HG03095 (cell line): ENCODE measurements at regions not wholly inside any gene's neighbourhood (a gene's known extent, or its start where the extent isn't known, plus 50 kb on each side); places are given as distances from the start of the nearest gene placed in this dataset.

Source experiments
- ATAC-seq: cut with Tn5 transposase; IDR thresholded peaks from one replicate; pipeline ENCODE4 v1.9.1; 2021; ENCODE audit warnings: moderate library complexity; ENCODE audit not compliant: unreplicated experiment

DNA sequence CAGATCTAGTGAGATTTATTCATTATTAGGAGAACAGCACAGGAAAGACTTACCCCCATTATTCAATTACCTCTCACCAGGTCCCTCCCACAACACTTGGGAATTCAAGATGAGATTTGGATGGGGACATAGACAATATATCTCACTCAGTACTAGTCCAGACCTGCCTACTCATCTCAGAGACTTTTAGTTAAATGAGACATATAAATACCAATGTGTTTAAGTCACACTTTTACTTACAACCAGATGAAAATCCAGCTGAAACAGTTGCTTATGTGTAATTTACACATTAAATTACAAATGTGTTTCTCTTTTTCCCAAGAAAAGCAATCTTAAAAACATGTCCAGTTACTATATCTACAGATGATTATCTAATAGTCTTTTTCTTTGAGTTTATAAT, 1145.6 kb downstream of the KCNT2 start:
- ATAC-seq = no peak

DNA sequence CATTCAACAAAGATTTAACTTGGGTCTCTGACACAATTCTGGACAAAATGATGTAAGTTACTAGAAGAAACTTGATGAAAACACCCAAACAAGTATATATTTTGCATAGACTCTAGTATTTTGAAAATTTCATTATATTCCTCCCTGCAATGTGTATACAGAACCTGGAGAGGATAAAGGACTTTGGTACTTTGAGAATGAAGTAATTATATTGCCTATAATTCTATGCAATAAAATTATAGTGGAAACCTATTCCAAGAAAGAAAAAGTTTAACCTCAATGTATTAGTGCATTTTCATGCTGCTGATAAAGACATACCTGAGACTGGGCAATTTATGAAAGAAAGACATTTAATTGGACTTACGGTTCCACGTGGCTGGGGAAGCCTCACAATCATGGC, 1146.1 kb downstream of the KCNT2 start:
- ATAC-seq = no peak

DNA sequence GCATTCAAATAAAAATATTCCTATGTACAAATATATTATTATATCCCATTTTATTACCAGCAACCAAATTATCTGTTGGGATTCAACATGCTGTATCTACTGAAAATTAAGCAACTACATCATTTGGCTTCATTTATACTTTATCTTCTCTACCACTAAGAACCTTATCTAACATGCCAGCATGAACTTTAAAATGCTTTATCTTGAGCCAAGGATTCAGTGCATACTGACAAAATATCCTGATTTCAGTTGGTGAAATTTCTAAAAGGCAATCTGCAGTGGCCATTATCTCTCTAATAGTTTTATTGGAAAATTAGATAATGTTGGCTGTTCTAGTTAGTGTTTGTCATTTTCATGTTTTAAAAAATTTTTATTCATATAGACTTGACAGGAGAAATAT, 1149.9 kb downstream of the KCNT2 start:
- no peak for ATAC-seq

DNA sequence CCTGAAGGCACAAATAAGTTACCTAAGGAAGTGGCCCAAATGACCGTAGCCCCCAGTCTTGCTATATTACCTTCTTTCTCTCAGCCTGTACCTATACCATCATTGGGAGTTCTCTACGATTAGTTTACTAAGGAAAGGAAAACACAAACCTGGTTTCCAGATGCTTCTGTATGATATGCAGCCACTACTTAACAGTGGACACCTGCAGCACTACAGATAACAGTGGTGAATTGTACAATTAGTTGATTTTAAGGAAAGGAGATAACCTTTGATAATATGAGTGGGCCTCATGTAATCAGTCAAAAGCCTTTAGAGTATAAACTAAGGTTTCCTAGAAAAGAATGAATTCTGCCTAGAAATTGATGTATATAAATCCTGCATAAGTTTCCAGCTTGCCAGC, 1157.4 kb downstream of the KCNT2 start:
- ATAC-seq = no peak

DNA sequence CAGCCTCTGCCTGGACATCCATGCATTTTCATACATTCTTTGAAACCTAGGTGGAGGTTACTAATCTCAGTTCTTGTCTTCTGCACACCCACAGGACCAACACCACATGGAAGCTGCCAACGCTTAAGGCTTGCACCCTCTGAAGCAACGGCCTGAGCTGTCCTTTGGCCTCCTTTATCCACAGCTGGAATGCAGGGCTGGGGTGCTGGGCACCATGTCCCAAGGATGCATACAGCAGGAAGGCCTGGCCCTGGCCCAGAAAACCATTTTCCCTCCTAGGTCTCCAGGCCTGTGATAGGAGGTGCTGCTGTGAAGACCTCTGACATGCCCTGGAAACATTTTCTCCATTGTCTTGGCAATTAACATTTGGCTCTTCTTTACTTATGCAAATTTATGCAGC, 1168.6 kb downstream of the KCNT2 start:
- no peak for ATAC-seq

DNA sequence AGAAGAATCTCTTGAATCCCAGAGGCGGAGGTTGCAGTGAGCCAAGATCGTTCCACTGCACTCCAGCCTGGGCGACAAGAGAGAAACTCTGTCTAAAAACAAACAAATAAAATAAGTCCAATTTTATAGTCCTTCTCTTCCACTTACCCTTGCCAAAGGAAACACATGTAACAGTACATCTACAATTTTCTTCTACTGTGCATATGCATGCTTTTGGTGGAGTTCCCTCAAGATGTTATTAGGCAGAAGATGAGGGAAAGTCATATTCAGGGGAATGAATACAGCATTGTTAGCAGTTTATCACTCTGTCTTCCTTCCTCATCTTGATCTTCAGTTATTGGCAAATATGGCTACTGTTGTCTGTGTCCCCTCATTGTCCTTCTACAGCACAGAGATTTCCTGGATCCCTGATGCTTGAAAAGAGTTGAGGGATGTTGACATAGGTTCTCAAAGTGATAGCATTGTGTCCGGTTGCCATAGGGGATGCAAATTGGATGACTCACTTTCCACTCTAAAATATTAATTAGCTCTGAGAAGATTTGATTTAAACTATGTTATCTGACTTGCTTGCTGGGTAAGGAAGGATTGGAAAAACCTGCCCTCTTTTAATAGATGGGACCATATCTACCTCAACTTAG, 1173.6 kb downstream of the KCNT2 start:
- no peak for ATAC-seq

DNA sequence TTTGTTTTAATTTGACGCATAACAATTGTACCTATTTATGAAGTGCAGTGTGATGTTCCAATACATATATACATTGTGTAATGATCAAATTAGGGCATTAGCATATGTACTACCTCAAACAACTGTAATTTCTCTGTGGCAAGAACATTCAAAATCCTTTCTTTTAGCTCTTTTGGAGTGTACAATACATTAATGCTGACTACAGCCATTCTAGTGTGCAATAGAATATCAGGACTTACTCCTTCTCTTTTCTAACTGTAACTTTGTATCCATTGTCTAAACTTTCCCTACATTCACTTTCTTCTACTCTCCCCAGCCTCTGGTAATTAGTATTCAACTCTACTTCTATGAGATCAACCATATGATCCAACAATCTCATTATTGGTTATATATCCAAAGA, 1177.4 kb downstream of the KCNT2 start:
- ATAC-seq = no peak

DNA sequence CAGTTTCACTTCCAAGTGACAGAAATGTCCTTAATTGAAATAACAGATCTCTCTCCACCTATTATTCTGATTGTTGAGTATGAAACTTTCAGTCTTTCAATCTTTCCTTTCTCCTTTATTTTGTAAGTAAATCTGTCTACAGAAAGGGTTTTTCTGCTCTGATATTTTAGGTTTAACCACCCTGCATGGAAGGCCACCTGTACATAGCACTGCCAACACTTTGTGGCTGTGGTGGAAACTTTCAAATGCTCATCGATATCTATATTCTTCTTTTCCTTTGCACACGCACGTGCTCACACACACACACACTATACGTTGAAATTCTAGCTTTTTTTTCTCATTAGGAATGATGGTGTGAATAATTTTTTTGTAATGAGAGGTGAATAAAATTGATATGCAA, 1179.3 kb downstream of the KCNT2 start:
- ATAC-seq = no peak

DNA sequence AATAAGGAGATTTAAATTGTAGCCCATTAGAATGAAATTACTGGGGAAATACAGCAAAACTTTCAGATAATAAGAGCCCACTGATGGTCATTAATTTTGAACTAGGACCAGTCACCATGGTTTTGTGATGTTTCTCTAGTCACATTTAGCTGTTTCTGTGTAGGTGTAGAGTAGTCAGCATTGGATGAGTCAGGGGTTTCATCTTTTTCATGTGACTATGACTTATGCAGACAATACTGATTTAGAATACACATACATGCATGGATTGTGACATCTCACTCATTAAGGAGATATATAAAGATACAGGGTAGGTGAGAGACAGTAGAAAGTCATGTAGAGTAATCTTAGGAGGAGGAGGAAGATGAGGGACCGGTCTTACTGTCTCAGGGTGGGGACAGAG, 1192.7 kb downstream of the KCNT2 start:
- ATAC-seq = no peak

DNA sequence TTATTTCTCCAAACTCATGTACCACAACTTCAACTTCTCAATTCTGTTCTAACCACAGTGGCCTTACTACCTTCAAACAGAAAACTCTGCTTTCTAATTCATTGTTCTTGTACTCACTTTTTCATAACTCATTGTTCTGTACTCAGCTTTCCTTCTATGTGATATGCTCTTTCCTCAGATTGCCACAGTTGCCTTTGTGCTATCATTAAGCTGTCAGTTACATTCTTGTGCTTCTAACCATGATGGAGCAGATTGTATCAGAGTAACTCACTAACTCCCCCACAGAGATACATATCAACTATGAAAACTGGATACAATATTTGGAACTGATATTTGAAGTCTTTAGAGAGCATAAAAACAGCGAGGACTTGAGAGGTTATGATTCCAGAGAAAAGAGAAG, 1213.7 kb downstream of the KCNT2 start:
- no peak for ATAC-seq

DNA sequence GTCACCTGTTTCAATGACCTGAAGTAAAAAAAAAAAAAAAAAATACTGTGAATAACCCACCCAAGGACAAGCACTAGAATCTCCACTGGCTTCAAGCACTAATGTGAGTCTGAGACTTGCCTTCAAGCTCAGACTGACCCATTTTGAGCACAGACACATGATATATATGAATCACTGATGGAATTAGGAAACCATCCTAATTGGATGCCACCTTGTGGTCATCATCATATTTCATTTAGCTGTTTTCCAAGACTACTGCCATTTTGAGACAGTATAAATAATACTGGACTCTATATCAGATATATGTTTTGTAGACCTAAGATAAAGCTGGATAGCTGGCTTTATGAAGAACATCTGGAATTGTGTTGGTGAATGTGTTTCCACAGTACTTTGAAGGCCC, 1232.0 kb downstream of the KCNT2 start:
- no peak for ATAC-seq

DNA sequence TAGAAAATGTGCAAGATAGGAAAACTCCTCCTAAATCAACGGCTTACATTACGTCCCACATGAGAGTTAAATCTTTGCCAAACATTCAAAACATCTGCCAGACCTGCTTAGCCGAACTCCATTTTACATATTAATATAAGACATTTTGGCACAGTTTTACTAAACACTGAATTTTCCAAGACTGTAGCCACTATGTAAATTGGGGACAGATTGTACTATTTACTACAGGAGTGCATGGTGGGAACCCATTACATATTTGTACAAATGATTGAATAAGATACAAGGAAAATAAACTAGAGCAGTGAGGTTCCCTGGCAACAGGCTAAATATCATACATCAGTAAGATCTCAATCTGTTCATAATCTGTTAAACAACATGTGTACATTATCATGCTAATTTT, 1234.4 kb downstream of the KCNT2 start:
- no peak for ATAC-seq

DNA sequence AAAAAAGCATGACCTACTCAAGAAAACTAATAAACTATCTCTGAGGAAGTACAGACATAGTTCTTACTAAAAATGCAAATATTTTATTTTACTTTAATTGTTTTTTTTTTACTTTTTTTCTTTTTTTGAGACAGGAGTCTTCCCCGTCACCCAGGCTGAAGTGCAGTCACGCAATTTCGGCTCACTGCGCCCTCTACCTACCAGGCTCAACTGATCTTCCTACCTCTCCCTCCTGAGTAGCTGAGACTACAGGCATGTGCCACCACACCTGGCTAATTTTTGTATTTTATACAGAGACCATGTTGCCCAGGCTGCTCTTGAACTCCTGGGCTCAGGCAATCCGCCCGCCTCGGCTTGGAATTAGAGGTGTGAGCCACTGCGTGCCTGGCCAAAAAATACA, 1263.1 kb downstream of the KCNT2 start:
- ATAC-seq = no peak

DNA sequence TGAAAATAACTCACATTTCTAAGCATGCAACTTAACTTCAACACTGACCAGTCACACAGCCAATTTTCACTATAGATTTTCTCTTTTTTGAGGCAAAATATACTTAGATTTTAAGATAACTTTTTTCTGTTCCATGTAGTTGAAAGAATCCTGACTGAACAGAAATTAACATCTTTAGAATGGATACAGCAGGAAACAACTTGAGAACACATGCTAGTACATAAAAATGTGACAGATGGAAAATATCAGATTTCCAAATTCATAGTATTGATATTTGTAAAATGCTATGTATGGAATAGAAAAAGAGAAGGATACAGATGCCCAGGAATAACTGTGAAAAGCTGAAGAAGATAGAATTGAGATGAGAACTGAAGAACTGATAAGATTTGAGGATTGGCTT, 1270.6 kb downstream of the KCNT2 start:
- no peak for ATAC-seq

DNA sequence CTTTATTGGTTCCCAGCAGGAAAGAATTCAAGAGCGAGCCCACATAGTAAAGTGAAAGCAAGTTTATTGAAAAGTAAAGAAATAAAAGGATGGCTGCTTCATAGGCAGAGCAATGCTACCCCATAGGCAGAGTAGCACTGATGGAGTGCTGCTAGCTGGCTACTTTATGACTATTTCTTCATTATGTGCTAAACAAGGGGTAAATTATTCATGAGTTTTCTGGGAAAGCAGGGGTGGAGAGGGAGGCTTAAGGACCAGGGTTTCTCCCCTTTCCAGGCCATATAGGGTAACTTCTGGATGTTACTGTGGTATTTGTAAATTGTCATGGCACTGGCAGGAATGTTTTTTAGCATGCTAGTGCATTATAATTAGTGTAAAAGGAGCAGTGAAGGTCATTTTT, 1271.4 kb downstream of the KCNT2 start:
- ATAC-seq = no peak

DNA sequence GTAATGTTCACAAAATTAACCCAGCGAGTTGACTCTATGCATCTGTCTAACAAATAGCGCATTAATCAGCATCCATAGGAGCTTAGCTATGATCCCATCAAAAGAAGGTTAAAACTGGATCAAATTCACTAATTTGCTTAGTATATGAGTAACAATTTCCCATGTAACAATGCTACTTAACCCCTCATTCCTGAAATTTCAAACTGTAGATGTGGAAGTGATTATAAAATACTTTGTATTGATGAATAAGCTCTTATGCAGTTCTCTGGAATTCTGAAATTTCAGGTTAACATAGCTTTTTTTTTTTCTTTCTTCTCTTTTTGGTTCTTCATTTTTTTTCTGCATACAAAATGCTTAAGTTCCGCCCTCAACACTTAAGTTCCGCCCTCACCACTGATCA, 1272.7 kb downstream of the KCNT2 start:
- ATAC-seq = no peak

DNA sequence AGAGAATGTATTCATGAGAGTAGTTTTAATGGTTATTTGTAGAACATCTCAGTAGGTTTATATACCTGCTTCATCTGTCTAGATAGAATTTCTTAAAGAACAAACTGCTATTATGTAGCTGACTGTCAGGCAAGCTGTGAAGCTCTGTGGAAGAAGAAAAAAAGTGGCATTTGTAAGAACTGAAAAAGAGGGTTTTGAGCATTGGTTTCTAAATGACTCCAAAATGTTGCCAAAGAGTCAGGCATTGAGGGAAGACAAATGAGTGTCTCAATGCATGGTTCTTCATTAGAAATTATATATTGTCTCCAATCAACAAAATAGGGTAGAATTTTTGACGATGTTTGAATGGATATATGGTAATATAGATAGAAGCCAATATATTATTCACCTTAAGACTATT, 1276.1 kb downstream of the KCNT2 start:
- ATAC-seq = no peak

DNA sequence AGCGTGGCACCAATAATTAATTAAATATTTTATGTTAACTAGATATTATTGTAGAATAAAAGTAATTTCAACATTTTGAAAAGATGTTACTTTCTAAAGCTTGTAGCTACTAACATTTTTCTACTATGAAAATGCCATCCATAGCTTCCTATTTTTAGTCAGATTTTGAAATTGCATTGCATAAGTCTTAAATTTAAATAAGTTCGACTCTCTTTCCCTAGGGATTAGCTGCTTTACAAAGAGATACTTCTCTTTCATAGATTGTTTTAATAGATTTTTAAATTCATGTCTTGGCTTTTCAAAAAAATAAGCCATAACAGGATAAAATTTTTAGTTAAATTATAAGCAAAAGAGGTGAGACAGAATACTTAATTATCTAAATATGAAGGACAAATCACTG, 1279.6 kb downstream of the KCNT2 start:
- no peak for ATAC-seq

DNA sequence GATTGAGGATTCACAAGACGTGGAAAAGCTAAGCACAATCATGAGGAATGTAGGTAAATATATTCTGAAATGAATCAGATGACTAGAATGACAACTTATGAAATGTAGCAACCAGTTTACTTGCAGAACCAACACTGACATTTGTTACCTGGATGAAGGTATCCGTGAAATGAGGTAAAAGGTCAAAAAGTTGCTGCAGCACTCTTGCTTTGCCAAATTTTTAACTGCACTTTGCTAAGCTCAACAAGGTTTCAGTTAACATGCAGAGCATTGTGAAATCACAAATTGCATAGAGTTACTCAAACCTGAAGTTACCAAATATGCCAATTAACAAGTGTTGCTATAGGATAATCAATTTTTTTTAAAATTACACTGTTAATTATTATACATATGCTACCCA, 1280.1 kb downstream of the KCNT2 start:
- no peak for ATAC-seq

DNA sequence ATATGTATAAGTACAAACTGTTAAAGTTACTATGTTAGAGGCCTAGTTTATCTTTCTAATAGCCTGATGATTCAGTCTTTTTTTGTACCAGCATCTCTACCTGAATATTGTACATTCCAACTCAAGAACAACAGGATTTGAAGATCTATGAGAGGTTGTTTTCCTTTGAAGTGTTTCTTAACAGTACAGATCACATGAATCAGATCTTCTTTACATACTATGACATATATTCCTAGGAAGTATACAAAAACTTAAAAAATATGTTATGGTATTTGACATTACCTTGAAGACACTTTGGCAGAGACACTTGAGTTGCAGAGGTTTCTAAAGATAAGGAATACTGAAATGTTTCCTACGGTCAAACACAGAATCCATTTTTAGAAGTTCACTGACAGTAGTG, 1280.9 kb downstream of the KCNT2 start:
- no peak for ATAC-seq

DNA sequence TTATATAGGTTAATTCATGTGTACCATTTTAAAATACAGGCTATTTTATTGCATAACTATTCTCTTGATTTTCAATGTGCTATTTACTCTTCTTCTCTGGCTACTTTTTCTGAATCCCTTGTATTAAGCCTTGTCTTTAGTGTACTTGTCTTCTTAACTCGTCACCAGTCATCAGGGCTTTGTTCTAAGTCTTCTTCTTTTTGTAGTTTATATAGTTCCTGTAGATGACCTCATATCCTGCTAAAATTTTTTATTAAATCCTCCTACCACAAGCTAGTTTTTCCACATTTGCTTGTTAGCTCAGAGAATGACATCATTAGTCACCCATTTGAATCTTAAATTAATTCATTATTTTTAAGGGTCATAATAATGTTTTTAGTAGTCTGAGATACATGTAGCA, 1281.9 kb downstream of the KCNT2 start:
- ATAC-seq = no peak

DNA sequence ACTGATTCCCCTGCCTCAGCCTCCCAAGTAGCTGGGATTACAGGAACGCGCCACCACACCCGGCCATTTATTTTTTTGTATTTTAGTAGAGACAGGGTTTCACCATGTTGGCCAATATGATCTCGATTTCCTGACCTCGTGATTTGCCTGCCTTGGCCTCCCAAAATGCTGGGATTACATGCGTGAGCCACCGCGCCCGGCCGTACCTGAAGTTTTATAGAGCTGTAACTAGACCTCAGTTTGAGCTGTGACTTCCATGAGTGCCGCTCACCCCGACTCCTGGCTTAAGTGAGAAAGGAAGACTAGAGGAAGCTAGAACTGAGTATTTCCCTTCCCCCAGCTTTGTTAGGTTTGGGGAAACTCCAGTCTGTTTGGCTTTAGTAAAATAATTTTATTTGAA, 1283.1 kb downstream of the KCNT2 start:
- no peak for ATAC-seq

DNA sequence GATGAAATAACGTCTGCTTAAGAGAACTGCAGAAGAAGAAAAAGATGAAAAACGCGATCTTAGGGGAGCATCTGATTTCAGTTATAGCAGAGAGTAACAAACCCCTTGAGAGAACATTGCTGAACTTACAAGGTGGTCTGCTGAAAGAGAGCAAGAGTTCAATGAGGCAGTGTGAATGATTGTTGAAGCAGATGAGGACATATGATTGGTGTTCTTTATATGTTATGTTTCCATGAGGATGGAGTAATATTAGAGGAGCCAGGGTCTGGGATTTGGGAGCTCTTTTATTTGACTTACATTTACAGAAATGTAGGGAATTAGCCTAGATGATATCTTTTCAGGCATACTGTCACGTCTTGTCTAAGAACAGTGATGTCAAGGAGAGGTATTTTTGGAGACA, 1302.0 kb downstream of the KCNT2 start:
- ATAC-seq = no peak

DNA sequence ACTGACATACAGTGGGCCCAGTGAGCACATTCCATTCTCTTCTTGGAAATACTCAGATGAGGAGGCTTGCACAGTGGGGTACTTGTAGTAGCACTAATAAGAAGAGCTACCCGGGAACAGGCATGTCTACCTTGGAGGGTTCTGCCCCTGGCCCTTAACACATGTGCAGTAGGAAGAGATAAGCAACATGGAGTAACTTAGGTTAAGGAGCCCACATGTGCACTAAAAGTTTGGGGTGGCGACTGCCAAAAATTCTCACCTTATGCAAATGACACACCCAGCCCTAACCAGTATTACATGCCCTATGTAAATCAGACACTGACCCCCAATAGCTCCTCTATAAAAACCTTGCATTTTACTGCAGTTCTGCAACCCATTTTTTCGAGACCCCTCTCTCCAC, 1313.3 kb downstream of the KCNT2 start:
- ATAC-seq = no peak
